ENCODE measurements at regions not wholly inside any gene's neighbourhood (a gene's known extent, or its start where the extent isn't known, plus 50 kb on each side); places are given as distances from the start of the nearest gene placed in this dataset.

DNA sequence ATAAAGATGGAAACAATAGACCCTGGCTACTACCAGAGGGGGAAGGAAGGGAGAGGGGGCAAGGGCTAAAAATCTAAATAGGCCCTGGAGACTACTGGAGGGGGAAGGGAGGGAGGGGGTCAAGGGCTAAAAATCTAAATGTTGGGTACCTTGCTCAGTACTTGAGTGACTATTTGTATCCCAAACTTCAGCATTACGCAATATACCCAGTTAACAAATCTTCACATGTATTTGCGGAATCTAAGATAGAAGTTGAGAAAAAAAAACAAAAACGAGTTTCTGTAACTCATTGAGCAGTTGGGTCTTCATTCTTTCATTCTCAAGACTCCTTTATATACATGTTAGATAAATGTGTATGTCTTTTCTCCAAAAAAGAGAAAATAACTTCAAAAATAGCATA, 537.4 kb downstream of the TAF11L14 start:
- in situ Hi-C loops (cut with HindIII; ENCODE audit: low pct_ligation_motif_present, low sequenced_read_pairs), result no loop called here
- Histone ChIP-seq H3K27me3 (replicated peaks) (no peaks in the 10 kb centered on the region), H3K4me3 (ENCODE audit: low read depth, low read length) (no peak overlapping the region), H3K27ac (no peak overlapping the region), H3K36me3 (replicated peaks) (no peaks in the 10 kb centered on the region)
- no peak for DNase-seq
- TF ChIP-seq, protein P1, sequence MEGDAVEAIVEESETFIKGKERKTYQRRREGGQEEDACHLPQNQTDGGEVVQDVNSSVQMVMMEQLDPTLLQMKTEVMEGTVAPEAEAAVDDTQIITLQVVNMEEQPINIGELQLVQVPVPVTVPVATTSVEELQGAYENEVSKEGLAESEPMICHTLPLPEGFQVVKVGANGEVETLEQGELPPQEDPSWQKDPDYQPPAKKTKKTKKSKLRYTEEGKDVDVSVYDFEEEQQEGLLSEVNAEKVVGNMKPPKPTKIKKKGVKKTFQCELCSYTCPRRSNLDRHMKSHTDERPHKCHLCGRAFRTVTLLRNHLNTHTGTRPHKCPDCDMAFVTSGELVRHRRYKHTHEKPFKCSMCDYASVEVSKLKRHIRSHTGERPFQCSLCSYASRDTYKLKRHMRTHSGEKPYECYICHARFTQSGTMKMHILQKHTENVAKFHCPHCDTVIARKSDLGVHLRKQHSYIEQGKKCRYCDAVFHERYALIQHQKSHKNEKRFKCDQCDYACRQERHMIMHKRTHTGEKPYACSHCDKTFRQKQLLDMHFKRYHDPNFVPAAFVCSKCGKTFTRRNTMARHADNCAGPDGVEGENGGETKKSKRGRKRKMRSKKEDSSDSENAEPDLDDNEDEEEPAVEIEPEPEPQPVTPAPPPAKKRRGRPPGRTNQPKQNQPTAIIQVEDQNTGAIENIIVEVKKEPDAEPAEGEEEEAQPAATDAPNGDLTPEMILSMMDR (IDR thresholded peaks at IDR 0.05; ENCODE audit: low read depth, low read length, missing control alignments), result no peak

DNA sequence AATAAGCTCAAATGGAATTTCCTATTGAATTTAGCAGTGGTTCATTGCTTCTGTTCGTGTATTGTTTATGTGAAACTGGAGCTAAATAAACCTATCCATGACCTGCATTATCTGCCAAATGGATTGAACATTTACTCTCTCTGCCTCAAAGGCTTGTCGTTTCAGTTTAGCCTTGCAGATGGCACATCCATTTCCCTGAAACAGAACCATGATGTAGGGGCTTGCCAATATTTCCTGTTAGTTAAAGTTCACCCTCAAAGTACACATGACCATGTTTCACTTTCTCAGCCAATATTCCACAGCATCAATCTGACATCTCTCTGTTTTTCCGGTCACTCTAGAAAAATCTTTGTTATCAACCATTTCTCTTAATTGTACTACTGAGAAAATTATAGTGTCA, 545.3 kb downstream of the TAF11L14 start:
- no peaks in the 10 kb centered on the region for H3K27me3 ChIP-seq (replicated peaks)
- TF ChIP-seq, protein P1 (IDR thresholded peaks at IDR 0.05; ENCODE audit: low read depth, low read length, missing control alignments), result no peak
- DNase-seq, result no peak

DNA sequence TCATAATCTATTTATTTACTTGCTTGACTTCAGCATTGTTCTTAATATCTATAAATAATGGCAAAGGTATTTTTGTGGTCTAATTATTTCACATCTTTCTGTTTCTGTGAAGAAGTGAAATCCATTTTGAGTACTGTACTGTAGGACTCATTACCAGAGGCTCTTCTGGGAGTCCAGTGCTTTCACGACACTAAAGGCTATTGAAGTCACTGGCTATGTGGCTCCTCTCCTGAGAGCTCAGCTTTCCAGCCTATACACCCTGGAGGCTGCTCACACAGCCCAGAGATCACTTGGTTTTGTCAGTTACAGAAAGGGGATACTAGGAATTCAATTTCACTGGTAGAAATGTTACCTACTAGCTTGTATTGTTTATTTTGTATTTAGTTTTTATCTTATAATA, 547.3 kb downstream of the TAF11L14 start:
- no peak for DNase-seq
- in situ Hi-C loops (cut with HindIII; ENCODE audit: low pct_ligation_motif_present, low sequenced_read_pairs), result no loop called here
- Histone ChIP-seq H3K36me3 (replicated peaks) (no peaks in the 10 kb centered on the region), H3K27me3 (replicated peaks) (no peaks in the 10 kb centered on the region), H3K4me3 (ENCODE audit: low read depth, low read length) (no peak overlapping the region), H3K27ac (no peak overlapping the region)
- TF ChIP-seq, protein P1 (IDR thresholded peaks at IDR 0.05; ENCODE audit: low read depth, low read length, missing control alignments), result no peak

More for the DNA sequence above, 545.3 kb downstream of the TAF11L14 start:
- no peak overlapping the region for H3K4me3 ChIP-seq (ENCODE audit: low read depth, low read length)
- no peak overlapping the region for H3K27ac ChIP-seq
- H3K36me3 ChIP-seq (replicated peaks), result no peaks in the 10 kb centered on the region
- in situ Hi-C loops (cut with HindIII; ENCODE audit: low pct_ligation_motif_present, low sequenced_read_pairs), result no loop called here

DNA sequence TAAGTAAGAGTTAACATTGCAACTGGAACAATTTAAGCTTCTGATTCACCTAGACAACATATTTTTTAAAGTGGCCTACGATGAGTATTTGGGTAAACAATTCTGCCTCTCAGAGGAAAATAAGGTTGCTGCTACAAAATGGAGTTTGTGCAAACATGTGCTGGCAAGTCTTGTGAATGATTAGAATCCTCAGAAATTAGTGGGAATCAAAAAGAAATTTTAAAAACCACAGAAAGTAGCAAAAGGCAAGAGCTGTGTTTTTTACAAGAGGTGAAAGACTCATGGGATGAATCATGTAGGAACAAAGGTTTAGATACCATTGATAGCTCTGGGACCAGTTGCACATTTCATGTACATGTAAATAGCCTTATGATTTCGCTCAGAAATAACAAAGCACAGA, 561.6 kb downstream of the TAF11L14 start:
- in situ Hi-C loops (cut with HindIII; ENCODE audit: low pct_ligation_motif_present, low sequenced_read_pairs), result no loop called here
- H3K36me3 ChIP-seq (replicated peaks), result no peaks in the 10 kb centered on the region
- TF ChIP-seq, protein P1 (IDR thresholded peaks at IDR 0.05; ENCODE audit: low read depth, low read length, missing control alignments), result no peak

DNA sequence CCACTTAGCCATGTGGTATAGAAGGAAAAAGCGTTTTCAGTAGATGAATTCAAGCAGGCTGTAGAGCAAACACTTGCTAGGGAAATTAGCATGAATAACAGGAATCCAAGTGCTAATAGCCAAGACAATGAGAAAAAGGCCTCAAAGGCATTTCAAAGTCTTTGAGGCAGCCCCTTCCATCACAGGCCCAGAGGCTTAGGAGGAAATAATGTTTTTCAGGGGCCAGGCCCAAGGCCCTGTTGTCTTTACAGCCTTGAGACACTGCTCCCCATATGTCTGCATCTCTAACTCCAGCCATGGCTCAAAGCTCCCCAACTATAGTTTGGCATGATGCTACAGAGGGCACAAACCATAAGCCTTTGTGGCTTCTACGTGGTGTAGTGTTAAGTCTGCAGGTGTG, 563.5 kb downstream of the TAF11L14 start:
- Histone ChIP-seq H3K36me3 (replicated peaks) (no peaks in the 10 kb centered on the region), H3K27ac (no peak overlapping the region), H3K27me3 (replicated peaks) (no peaks in the 10 kb centered on the region), H3K4me3 (ENCODE audit: low read depth, low read length) (no peak overlapping the region)
- DNase-seq, result no peak
- in situ Hi-C loops (cut with HindIII; ENCODE audit: low pct_ligation_motif_present, low sequenced_read_pairs), result no loop called here
- TF ChIP-seq, protein P1 (IDR thresholded peaks at IDR 0.05; ENCODE audit: low read depth, low read length, missing control alignments), result no peak

More for the DNA sequence above, 561.6 kb downstream of the TAF11L14 start:
- no peak for DNase-seq
- no peak overlapping the region for H3K4me3 ChIP-seq (ENCODE audit: low read depth, low read length)
- no peaks in the 10 kb centered on the region for H3K27me3 ChIP-seq (replicated peaks)
- H3K27ac ChIP-seq, result no peak overlapping the region

DNA sequence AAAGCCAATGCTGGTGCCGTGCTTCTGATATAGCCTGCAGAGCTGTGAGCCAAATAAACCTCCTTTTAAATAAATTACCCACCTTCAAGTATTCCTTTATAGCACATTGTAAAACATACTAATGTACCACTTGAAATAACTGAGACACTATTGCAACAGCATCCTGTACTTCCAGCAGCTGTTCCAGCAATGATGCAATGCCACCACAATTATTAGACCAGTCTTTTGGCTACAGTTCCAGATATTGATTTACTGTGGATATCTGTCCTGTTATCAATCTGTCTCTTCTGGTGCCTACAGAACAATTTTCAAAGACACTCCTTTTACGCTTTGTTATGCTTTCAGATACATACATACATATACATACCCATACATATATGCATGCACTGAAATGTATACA, 567.9 kb downstream of the TAF11L14 start:
- in situ Hi-C loops (cut with HindIII; ENCODE audit: low pct_ligation_motif_present, low sequenced_read_pairs), result no loop called here

More for the DNA sequence above, 567.9 kb downstream of the TAF11L14 start:
- TF ChIP-seq, protein P1 (IDR thresholded peaks at IDR 0.05; ENCODE audit: low read depth, low read length, missing control alignments), result no peak
- Histone ChIP-seq H3K36me3 (replicated peaks) (no peaks in the 10 kb centered on the region), H3K27me3 (replicated peaks) (no peaks in the 10 kb centered on the region), H3K27ac (no peak overlapping the region), H3K4me3 (ENCODE audit: low read depth, low read length) (no peak overlapping the region)
- DNase-seq, result no peak
